PC-3 (cell line): ENCODE measurements at regions not wholly inside any gene's neighbourhood (a gene's known extent, or its start where the extent isn't known, plus 50 kb on each side); places are given as distances from the start of the nearest gene placed in this dataset.

Experiments used
- EZH2 ChIP-seq: fragments of 300-600 bp; sonication (generic); IDR thresholded peaks from one replicate; pipeline ENCODE4 v1.6.1; 2017; ENCODE audit warnings: antibody characterized with exemption, mild to moderate bottlenecking, low read length; ENCODE audit not compliant: unreplicated experiment
- EZH2phosphoT487 ChIP-seq: fragments of 300-600 bp; sonication (generic); IDR thresholded peaks from 2 replicates; pipeline ENCODE4 v1.6.1; 2018; ENCODE audit warnings: mild to moderate bottlenecking, antibody characterized with exemption, low read length, borderline replicate concordance
- TF ChIP-seq, protein P1 (sequence below): fragments of 300-600 bp; sonication (generic); conservative IDR thresholded peaks from 2 replicates; pipeline ENCODE4 v1.5.1; 2017; ENCODE audit warnings: antibody characterized with exemption, low read depth, mild to moderate bottlenecking, low read length

DNA sequence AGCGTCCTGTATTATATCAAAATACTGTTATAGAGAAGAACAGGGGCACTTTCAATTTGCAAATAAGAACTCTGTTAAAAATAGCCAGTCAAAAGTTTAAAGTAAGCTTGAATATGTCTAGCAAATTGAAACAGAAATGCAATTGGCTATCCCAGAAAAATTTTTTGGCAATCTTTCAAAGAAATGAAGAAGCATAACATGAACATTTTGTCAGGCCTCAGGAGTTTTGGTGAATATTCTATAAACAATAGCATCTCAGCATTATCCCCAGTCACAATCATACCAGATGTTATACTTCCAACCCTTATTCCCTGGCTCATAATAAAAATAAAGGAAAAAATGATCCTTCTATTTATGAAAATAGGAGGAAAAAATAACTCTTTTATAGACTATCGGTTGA, 252.4 kb downstream of the GRB14 start:
- TF ChIP-seq, protein P1, sequence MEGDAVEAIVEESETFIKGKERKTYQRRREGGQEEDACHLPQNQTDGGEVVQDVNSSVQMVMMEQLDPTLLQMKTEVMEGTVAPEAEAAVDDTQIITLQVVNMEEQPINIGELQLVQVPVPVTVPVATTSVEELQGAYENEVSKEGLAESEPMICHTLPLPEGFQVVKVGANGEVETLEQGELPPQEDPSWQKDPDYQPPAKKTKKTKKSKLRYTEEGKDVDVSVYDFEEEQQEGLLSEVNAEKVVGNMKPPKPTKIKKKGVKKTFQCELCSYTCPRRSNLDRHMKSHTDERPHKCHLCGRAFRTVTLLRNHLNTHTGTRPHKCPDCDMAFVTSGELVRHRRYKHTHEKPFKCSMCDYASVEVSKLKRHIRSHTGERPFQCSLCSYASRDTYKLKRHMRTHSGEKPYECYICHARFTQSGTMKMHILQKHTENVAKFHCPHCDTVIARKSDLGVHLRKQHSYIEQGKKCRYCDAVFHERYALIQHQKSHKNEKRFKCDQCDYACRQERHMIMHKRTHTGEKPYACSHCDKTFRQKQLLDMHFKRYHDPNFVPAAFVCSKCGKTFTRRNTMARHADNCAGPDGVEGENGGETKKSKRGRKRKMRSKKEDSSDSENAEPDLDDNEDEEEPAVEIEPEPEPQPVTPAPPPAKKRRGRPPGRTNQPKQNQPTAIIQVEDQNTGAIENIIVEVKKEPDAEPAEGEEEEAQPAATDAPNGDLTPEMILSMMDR = no peak
- TF ChIP-seq EZH2phosphoT487 (no peak), EZH2 (no peak)
